ENCODE measurements at regions not wholly inside any gene's neighbourhood (a gene's known extent, or its start where the extent isn't known, plus 50 kb on each side); places are given as distances from the start of the nearest gene placed in this dataset.

DNA sequence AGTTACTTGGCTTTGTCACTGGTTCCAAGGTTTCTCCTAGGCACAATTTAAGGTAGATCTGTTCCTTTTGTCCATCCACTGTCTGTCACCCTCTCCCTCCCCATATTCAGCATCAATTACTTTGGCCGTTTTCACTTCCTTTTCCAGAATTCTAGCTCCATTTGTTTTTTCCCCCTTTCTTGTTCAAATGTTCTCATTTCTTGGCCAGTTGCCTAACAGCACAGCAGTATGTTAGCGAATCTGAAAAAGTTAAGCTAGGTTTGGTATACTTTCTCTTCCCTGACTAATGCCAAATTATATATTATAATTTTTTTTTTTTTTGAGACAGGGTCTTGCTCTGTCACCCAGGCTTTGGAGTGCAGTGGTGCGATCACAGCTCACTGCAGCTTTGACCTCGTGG, 409.1 kb upstream of the TEX13C start:
- Histone ChIP-seq H3K27me3 (ENCODE audit: control insufficient read depth, insufficient read depth, low read length) (no peaks in the 10 kb centered on the region), H3K4me3 (ENCODE audit: low read depth, low read length) (no peak overlapping the region), H3K36me3 (ENCODE audit: control insufficient read depth, insufficient read depth, low read length) (no peaks in the 10 kb centered on the region)
- DNase-seq (ENCODE audit: low read depth) (no peak), FAIRE-seq (no peak)
- TF ChIP-seq, protein P1, sequence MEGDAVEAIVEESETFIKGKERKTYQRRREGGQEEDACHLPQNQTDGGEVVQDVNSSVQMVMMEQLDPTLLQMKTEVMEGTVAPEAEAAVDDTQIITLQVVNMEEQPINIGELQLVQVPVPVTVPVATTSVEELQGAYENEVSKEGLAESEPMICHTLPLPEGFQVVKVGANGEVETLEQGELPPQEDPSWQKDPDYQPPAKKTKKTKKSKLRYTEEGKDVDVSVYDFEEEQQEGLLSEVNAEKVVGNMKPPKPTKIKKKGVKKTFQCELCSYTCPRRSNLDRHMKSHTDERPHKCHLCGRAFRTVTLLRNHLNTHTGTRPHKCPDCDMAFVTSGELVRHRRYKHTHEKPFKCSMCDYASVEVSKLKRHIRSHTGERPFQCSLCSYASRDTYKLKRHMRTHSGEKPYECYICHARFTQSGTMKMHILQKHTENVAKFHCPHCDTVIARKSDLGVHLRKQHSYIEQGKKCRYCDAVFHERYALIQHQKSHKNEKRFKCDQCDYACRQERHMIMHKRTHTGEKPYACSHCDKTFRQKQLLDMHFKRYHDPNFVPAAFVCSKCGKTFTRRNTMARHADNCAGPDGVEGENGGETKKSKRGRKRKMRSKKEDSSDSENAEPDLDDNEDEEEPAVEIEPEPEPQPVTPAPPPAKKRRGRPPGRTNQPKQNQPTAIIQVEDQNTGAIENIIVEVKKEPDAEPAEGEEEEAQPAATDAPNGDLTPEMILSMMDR (IDR thresholded peaks at IDR 0.05; ENCODE audit: insufficient read depth, low read length, severe bottlenecking), result no peak

DNA sequence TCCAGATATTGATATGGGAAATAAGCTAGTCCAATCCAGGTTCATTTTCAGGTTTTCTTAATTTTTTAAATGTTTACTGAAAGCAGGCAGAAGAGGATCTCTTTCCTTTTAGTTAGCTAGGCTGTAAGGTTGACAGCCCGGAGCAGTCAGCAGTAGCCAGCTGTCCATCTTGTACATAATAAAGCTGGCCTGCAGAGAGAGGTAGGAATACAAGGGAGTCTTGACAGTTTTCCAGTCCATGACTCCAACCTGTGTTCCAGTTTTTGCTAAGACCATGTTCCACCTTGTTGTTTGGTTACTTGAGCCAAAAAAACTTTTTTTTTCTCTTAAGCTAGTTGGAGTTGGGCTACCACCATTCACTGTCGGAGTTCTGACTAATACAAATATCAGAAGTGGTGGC, 402.7 kb upstream of the TEX13C start:
- FAIRE-seq (no peak), DNase-seq (ENCODE audit: low read depth) (no peak)
- TF ChIP-seq, protein P1 (IDR thresholded peaks at IDR 0.05; ENCODE audit: insufficient read depth, low read length, severe bottlenecking), result no peak
- no peaks in the 10 kb centered on the region for H3K27me3 ChIP-seq (ENCODE audit: control insufficient read depth, insufficient read depth, low read length)
- no peaks in the 10 kb centered on the region for H3K36me3 ChIP-seq (ENCODE audit: control insufficient read depth, insufficient read depth, low read length)
- H3K4me3 ChIP-seq (ENCODE audit: low read depth, low read length), result no peak overlapping the region

DNA sequence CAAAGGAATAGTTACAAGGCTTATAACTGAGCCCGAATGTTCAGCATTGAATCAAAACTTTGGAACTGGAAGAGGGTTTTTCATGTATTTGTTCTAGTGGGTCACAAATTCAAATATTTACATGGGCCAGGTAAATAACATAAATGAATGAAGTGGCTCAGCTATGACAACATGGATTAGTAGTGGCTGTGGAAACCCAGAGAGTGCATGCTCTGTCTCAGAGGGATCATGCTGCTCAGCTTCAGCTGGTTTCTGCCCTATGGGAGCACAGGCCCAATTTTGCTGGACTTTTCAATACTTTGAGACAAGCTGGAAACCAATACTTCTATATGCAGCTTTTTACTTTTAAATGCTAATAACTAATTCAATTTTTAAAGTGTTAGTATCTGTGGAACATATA, 394.0 kb upstream of the TEX13C start:
- TF ChIP-seq, protein P1 (IDR thresholded peaks at IDR 0.05; ENCODE audit: insufficient read depth, low read length, severe bottlenecking), result no peak
- H3K4me3 ChIP-seq (ENCODE audit: low read depth, low read length), result no peak overlapping the region
- H3K27me3 ChIP-seq (ENCODE audit: control insufficient read depth, insufficient read depth, low read length), result no peaks in the 10 kb centered on the region
- DNase-seq (ENCODE audit: low read depth) (no peak), FAIRE-seq (no peak)
- no peaks in the 10 kb centered on the region for H3K36me3 ChIP-seq (ENCODE audit: control insufficient read depth, insufficient read depth, low read length)

DNA sequence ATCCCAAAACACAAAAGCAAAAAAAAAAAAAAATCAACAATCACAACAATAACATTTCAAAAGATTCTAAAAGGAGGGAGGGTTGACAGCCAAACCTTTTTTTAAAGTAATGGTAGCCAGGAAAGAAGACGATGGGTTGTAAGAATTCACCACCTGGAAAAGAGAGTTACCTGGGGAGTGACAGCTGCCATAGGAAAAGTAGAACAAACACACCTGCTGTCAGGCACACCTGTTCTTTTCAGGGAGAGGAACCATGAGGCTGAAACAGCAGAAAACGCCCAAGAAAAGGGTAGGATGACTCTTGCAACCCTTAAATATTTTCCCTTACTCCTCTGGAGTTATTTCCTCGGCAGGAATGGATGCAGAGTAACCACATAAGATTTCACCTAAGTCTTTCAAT, 388.4 kb upstream of the TEX13C start:
- H3K4me3 ChIP-seq (ENCODE audit: low read depth, low read length), result no peak overlapping the region
- FAIRE-seq (no peak), DNase-seq (ENCODE audit: low read depth) (no peak)
- TF ChIP-seq, protein P1 (IDR thresholded peaks at IDR 0.05; ENCODE audit: insufficient read depth, low read length, severe bottlenecking), result no peak
- no peaks in the 10 kb centered on the region for H3K36me3 ChIP-seq (ENCODE audit: control insufficient read depth, insufficient read depth, low read length)
- no peaks in the 10 kb centered on the region for H3K27me3 ChIP-seq (ENCODE audit: control insufficient read depth, insufficient read depth, low read length)

DNA sequence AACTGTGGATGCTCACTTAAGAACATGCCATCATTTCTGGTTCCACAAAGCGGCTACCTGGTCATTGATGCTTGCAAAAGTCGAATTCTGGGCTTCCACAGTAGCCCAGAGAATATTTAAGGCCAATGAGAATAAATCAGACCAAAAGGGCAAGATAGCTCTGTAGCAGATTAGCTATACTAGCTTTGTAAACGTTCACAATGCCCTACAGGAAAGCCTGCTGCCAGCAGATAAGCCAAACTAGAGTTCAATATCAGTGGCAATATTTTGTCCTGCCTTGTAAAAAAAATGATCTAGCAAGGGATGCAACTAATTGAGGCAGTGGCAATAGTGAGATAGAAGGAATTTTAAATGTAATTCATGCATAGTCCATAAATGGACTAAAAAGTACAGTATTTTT, 387.7 kb upstream of the TEX13C start:
- Histone ChIP-seq H3K36me3 (ENCODE audit: control insufficient read depth, insufficient read depth, low read length) (no peaks in the 10 kb centered on the region), H3K4me3 (ENCODE audit: low read depth, low read length) (no peak overlapping the region), H3K27me3 (ENCODE audit: control insufficient read depth, insufficient read depth, low read length) (no peaks in the 10 kb centered on the region)
- TF ChIP-seq, protein P1 (IDR thresholded peaks at IDR 0.05; ENCODE audit: insufficient read depth, low read length, severe bottlenecking), result no peak
- DNase-seq (ENCODE audit: low read depth) (no peak), FAIRE-seq (no peak)

DNA sequence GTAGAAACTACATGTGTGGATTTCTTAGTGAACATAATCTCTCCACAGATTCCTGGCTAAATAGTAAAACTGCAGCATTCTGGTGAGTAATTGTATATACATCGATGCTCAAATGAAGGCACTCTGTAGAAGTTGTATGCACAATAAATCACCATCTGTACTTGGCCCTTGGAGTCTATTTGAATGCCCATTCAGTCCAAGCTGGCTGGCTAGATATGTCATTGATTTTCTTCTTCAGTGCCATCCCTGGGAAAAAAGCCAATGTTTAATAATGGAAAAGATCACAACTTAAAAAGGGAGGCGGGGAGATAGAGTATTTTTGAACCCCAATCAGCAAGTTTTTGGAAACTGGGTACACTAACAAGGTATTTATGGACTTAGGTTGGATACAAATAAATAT, 381.0 kb upstream of the TEX13C start:
- TF ChIP-seq, protein P1 (IDR thresholded peaks at IDR 0.05; ENCODE audit: insufficient read depth, low read length, severe bottlenecking), result no peak
- FAIRE-seq (no peak), DNase-seq (ENCODE audit: low read depth) (no peak)
- H3K36me3 ChIP-seq (ENCODE audit: control insufficient read depth, insufficient read depth, low read length), result no peaks in the 10 kb centered on the region
- no peak overlapping the region for H3K4me3 ChIP-seq (ENCODE audit: low read depth, low read length)
- no peaks in the 10 kb centered on the region for H3K27me3 ChIP-seq (ENCODE audit: control insufficient read depth, insufficient read depth, low read length)

Measured in bronchial epithelial cell (primary cell).